Activated CD4-positive, alpha-beta T cell treated with anti-CD3 and anti-CD28 coated beads for 1 hour (primary cell): ENCODE measurements at regions not wholly inside any gene's neighbourhood (a gene's known extent, or its start where the extent isn't known, plus 50 kb on each side); places are given as distances from the start of the nearest gene placed in this dataset.
A peak's percentile ranks its signal among the peaks of the same experiment; 100 is the strongest.

Experiments
- DNase-seq: peaks from one replicate; pipeline ENCODE4 v3.0.0-alpha.2; 2020

DNA sequence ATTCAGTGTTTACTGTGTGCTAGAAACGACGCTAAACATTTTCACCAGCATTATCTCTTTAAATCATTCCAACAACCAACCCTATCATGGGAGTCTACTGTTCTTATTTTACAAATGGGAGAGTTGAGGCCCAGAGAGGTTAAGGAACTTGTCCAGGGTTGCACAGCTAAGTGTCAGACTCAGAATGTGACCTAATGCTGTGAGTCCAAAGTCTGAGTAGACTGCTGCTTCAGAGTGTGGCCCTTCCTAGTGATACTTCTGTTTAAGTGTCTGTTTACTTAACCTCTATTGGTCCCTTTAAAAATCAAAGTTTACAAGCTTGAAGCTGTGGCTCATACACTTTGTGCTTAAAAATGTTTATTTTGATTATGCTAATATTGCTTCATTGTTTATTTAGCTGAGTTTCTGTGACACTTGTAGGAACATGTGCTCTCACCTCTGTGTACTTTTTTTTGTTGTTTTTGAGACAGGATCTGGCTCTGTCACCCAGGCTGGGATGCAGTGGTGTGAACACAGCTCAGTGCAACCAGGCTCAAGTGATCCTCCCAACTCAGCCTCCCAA lies 84.4 kb upstream of the SYPL1 start:
- no peak for DNase-seq

GRCh38 chr7:106193661-106194060 lies 81.5 kb upstream of the SYPL1 start:
- no peak for DNase-seq

DNA sequence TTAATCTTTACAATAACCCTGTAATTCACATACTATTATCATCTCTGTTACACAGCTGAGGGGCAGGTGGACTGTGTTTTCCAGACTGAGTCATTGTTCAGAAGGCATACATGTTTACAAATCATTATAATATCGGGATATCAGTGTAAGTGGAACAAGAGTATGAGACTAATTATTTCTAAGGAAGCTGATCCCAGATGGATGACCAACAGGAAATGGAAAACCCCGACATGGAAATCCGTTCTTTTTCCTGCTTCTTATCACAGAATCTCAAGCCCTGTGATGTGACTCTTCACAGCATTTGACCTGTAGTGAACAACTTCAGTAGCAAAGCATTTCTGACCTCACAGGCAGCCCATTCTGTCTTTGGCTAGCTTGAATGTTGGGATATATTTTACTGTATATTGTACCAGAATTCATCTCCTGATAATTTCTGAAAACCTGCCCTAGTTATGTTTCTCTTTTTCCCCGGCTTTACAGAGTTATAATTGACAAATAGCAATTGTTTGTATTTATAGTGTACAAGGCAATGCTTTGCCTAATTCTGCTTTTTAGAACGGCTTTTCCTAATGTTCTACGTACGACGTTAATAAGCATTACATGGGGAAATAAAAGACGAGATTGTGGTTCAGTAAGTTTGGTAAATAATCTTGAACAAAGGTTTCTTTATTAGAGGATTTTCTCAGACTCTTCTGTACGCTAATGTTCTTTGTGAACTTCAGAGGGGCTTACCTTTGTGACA lies 78.6 kb upstream of the SYPL1 start:
- no peak for DNase-seq

- no peak for DNase-seq
Measured at GRCh38 chr7:106187613-106188350, 75.7 kb upstream of the SYPL1 start.

GRCh38 chr7:106185719-106186118 lies 73.6 kb upstream of the SYPL1 start:
- no peak for DNase-seq

DNA sequence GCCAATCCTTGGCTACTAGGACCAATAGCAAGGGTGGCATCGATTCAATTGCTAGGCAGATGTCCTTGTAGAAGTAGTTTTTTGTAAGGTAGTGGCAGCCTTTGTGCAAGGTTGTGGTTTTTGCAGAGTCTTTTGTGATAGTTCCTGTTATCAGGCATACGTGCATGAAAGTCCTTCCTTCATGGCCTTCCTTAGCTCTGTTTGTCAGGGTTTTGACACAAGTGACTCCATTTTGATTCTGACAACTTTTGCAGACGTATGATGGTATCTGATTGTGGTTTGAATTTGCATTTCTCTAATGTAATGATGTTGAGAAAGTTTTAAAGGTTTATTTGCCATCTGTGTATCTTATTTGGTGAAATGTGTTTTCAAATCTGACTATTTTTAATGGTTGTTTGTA lies 71.8 kb upstream of the SYPL1 start:
- DNase-seq = no peak

DNA sequence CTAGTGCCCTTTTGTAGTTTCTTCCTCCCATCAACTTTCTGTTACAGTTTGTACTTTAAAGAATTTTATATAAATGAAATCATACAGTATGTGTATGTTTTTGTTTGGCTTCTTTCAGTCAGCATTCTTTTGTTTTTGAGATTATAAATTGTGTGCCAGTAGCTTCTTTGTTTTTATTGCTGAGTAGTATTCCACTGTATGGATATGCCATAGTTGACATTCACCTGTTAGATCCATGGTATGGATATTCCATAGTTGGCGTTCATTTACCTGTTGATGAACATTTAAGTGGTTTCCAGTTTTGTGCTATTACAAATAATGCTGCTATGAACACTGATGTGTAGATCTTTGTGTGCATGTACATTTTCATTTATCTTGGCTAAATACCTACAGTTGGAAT lies 70.8 kb upstream of the SYPL1 start:
- DNase-seq = no peak

DNA sequence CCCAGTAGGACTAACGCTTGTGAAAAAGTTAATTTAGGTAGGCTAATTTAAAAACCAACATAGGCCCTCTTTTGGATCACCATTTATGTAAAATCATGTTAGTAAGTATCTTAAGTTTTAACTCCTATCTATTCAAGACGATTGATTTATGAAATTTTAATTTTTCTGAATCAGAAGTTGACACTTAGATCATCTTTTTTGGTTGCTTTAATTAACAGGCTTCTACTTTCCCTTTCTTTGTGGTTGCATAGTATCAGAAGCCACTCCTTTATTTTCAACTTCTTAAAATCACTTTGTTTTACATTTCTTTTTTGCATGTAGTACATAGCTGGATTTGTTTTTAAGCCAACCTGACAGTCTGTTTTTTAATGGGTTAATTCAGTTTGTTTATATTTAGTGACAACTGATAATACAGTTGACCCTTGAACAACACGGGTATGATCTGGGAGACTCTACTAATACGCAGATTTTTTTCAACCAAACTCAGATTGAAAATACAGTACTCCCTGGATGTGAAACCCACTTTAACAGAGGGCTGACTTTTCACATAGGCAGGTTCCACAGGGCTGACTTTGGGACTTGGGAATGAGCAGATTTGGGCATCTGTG lies 69.7 kb upstream of the SYPL1 start:
- DNase-seq = no peak

- no peak for DNase-seq
Measured at GRCh38 chr7:106180721-106181120, 68.6 kb upstream of the SYPL1 start.

DNA sequence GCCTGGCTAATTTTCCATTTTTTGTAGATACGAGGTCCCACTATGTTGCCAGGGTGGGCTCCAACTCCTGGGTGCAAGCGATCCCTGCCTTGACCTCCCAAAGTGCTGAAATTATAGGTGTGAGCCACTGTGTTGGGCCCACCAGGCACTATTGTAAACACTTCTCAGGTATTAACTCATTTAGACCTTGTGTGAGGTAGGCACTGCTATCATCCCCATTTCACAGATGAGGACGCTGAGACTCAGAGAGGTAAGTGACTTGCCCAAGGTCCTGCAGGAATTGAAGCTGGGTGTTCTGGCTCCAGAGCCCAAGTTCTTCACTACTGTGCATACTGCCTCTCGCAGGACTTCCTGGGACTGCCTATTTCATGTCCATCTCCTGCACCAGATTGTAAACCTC lies 67.1 kb upstream of the SYPL1 start:
- DNase-seq = no peak

DNA sequence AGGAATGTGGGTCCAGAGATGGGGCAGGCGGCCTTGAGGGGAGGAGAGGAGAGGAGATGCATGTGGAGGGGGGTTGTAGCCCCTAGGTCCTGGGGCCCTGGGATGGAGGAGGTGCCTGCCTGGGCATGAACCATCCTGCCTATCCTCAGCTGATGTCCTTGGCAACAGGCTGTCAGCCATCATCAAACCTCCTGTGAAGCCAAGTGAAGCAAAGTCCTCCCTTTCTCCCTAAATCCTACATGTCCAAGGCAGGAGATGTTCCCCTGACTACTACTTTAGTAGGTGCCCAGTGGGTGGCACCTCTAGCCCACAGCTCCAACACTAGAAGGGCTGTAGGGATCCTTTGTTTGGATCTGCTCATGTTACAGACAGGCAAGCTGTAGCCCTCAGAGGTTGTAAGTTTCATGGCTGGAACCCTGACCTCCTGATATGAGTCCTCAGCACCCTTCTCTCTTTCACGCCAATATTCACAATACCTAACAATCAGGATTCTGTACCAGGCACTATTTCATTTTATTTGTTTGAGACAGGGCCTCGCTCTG lies 66.6 kb upstream of the SYPL1 start:
- no peak for DNase-seq

GRCh38 chr7:106177738-106178592 lies 65.9 kb upstream of the SYPL1 start:
- no peak for DNase-seq

DNA sequence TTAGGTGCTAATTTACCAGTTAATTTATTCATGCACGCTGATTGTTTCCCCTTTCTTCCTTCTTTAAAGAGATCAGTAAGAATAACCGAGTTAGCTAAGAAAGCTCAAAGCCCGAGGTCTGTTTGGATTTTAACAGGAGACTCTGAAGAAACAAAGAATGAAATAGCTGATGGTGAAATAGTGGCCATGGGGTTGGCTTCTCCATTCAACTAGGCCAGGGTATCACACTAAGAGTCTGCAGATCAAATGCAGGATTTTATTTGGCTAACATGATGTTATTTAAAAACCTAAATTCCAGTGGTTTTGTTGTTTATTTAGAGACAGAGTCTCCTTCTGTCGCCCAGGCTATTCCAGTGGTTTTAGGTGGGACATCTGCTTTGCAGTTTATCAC lies 65.2 kb upstream of the SYPL1 start:
- no peak for DNase-seq

DNA sequence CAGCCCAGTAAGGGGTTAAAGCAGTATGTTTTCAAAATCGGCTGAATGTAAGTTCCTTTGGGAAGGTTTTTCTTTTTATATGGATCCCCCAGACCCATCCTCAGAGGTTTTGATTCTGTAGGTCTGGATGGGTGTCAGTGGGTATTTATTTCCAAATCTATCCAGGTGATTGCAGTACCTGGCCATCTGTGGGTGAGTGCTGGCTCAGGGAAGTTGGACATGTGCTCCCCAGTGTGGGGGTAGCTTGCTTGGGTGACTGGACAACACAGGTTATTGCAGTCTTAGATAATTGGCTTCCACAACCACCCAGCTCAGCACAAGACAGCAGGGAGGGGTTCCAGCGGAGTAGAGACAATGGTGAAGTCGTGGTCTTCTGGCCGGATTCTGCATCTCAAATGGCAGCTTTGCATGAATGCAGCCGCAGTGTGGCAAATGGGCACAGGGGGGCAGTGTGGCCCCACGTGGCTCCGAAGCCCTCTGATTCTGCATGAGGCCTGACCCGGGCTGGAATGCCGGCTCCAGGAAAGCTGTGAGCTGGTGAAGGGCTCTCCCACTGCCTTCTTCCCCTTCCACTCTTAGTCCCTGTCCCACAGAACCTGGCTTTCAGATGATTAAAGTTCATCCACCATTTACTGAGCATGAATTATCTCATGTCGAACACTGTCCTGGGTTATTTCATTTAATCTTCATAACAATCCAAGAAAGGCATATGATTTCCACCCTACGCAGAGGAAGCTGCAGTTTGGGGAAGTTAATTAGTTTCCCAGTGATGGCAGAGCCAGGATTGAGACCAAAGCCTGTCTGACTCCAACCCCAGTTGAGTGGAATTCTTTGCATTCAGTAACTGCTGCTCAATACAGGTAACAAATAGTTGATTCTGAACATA lies 64.5 kb upstream of the SYPL1 start:
- peak; percentile 59 for DNase-seq

GRCh38 chr7:106175507-106175906 lies 63.4 kb upstream of the SYPL1 start:
- no peak for DNase-seq

- no peak for DNase-seq
Measured at GRCh38 chr7:106170651-106171050, 58.5 kb upstream of the SYPL1 start.

- DNase-seq = no peak
Measured at GRCh38 chr7:106169821-106170610, 57.9 kb upstream of the SYPL1 start.

GRCh38 chr7:106167439-106168136 lies 55.5 kb upstream of the SYPL1 start:
- DNase-seq = no peak

- no peak for DNase-seq
Measured at GRCh38 chr7:106166651-106167342, 54.7 kb upstream of the SYPL1 start.
